GF-D8 (cell line): ENCODE measurements at regions not wholly inside any gene's neighbourhood (a gene's known extent, or its start where the extent isn't known, plus 50 kb on each side); places are given as distances from the start of the nearest gene placed in this dataset.

Experiments used
- DNase-seq: peaks from one replicate; lab custom pipeline; 2025; lab: John Stamatoyannopoulos, UW

DNA sequence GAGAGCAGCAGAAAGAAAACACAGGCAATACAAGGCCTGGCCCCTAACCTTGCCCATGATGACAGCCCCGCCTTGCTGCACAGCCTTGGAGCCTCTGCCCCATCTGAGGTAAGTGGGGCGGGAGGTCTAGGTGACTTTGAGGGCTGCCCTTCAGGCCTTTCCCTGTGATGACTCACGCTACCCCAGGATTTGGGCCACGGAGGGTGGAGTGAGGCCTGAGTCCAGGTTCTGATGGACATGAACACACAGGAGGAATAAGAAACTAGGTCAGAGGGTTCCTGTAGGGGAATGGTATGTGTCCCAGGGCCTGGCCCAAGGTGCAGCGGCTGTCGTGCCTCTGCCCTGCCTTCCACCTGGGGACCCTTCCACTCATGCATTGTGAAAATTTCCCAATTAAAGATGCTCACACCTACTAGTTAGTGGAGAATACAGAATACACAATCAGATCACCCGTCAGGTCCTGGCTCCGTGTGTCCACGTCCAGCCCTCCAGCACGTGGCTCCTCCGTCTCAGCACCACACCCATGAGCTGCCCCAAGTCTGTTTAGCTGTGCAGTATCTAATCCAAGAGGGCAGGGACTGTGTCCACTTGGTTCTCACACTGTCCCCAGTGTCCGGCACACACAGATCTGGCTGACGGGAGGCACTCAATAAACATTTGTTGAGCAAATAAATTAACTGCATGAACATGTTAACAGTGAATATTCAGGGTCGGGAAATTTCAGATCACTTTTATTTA lies 111.0 kb downstream of the CHST1 start:
- DNase-seq, result no peak

DNA sequence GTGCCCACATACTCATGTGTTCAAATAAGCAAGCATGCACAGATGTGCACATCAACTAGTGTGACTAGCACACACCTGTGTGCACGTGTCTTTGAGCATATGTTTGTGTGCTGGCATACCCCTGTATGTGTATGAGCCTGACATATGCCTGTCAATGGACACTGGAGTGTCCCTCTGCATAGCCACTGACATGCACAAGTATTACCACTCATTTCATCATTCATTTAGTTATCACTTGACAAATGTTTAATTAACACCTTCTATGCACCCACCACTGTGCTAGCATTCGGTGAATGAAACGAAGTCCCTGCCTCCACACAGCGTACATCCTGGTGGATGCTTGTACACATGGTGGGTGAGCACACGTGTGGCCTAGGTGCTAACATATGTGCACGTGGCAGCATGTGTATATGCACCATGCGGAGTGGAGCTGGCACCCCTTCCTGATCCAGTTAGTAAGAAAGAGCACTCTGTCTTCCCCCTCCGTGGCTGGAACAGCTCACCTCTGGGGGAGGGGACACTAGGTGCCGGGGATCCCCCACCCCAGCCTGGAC lies 112.0 kb downstream of the CHST1 start:
- no peak for DNase-seq

- DNase-seq, result no peak
Measured at GRCh38 chr11:45551191-45551713, 114.2 kb downstream of the CHST1 start.

DNA sequence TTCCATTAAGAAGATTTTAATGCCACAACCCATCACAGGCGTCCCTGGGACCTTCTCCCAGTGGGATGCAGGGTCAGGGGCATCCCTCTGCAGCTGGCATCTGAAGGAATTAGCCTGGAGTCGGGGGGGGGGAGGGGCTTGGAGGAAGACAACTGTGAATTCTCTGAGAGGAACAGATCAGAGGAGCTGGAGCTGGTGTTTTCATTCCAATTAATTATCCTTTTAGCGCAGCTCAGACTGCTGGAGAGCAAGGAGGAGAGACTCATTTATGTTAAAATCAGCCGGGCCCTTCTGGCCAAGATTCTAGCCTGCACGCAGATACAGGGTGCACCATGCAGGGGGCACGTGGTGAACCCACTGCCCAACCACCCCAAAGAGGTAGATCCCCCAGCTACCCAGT lies 116.2 kb downstream of the CHST1 start:
- no peak for DNase-seq

- DNase-seq, result no peak
Measured at GRCh38 chr11:45546366-45546765, 119.1 kb downstream of the CHST1 start.

DNA sequence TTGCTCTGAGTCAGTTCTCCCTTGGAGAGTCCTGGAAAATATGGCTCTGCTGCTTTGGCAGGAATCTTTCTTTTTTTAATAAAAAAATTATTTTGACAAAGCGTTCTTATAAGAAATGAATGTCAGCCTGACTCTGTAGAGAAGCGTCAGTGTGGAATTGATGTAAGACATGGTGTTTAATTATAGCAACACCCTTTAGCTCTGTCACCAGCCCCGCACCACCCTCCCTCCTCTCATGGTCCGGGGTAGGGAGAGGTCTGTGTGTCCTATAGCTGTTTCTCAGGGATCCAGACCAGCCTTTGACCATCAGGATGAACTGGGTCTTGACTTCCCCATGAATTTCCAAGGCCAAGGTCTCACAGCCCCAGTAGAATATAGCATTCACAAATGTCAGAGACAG lies 120.6 kb downstream of the CHST1 start:
- no peak for DNase-seq

DNA sequence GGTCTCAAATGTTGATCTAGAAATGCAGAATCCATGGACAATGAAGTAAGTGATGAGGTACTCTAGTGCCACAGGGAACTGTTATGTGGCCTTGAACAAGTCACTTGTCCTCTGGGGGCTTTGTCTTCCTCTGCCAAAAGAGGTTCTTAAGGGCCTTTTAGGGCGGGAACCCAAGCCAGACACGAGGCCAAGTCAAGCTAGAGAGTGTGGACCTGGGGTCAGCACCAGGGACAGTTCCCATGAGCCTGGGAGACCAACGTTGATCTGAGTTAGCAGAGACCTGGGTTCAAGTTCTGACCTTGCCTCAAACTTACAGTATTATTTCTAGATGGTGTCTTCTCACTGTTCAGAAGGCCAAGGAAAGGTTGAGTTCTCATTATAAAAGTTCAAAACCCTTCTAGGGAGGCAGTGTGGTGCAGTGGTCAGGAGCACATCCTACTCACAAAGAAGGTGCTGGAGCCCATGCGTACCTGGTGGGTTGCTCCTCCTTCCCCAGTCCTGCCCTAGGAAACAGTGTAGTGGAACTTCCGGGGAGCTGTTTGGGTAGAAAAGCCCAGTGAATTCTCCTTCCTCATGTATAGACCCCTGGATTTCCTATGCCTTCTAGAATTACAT lies 121.5 kb downstream of the CHST1 start:
- no peak for DNase-seq

- no peak for DNase-seq
Measured at GRCh38 chr11:45543081-45543480, 122.3 kb downstream of the CHST1 start.

- no peak for DNase-seq
Measured at GRCh38 chr11:45541693-45542434, 123.6 kb downstream of the CHST1 start.

DNA sequence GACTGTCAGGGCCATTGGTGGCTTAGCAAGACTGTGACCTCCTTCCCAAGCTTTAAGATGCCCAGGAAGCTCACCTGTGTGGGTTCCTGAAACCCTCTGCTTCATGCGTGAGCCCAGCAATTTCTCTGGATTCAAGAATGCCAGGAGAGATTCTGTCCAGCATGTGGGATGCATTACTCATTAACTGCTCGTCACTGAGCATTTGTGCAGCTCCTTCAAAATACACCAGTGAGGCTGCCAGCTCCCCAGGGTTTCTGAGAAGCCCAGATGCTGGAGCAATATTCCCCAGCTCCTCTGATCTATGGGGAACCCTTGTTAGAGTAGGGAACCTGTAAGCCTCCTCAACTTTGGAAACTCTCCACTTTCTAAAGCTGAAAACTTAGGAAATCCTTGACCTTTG lies 126.5 kb downstream of the CHST1 start:
- no peak for DNase-seq

GRCh38 chr11:45538363-45538762 lies 127.1 kb downstream of the CHST1 start:
- no peak for DNase-seq

DNA sequence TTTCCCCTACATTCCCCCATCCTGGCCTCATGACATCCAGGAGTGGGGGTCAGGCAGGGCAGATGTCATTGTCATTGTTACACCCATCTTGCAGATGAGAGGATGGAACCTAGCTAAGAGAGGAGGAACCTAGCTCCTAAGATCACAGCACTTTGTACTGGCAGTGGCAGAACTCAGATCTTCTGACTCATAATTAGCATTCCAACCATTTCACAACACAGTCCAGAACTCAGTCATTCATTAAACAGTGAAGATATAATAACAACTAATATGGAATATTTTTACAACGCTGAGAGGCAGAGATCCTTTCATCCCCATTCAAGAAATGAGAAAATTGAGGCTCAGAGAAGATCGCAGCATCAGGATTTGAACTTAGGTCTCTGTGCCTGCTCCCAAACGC lies 127.8 kb downstream of the CHST1 start:
- no peak for DNase-seq

GRCh38 chr11:45535033-45535432 lies 130.4 kb downstream of the CHST1 start:
- no peak for DNase-seq

GRCh38 chr11:45534132-45534531 lies 131.3 kb downstream of the CHST1 start:
- no peak for DNase-seq

DNA sequence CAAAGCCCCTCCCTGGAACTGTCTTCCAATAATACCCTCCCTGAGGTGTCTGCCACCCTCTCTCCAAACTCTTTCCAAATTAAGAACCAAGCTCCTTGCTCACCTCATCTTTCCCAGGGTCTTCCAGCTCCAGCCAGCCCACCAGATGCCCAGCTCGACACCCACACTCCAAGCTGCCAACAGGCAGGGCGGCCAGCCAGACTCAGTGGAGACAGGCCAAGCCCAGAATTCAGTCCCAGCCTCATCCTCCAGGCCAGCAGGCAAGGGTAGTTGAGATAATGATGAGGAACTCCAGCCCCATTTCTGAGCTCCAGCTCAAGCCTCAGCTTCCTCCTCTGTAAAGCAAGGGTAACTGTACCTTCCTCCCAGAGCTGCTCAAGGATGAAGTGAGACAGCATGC lies 132.9 kb downstream of the CHST1 start:
- no peak for DNase-seq

GRCh38 chr11:45530776-45531175 lies 134.6 kb downstream of the CHST1 start:
- no peak for DNase-seq

GRCh38 chr11:45530111-45530510 lies 135.3 kb downstream of the CHST1 start:
- DNase-seq, result no peak

GRCh38 chr11:45528435-45528834 lies 137.0 kb downstream of the CHST1 start:
- no peak for DNase-seq

- no peak for DNase-seq
Measured at GRCh38 chr11:45527898-45528297, 137.5 kb downstream of the CHST1 start.

DNA sequence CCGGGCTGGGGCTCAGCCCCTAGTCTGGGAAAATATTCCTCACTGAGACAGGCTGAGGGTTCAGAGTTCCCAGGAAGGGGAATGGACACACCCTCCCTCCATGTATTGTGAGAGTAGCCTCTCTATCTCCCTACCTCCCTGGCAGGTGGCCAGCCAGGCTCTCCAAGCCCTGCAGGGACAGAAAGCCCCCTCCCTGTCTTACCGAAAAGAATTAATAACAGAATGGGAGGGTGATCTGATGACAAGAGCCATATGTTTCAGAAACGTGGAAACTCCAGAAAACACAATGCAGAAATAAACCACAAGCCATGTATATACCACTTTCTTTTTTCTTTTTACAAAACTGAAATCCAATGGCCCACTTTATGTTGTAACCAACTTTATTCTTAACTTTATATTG lies 140.0 kb downstream of the CHST1 start:
- no peak for DNase-seq

- no peak for DNase-seq
Measured at GRCh38 chr11:45523760-45524159, 141.7 kb downstream of the CHST1 start.

DNA sequence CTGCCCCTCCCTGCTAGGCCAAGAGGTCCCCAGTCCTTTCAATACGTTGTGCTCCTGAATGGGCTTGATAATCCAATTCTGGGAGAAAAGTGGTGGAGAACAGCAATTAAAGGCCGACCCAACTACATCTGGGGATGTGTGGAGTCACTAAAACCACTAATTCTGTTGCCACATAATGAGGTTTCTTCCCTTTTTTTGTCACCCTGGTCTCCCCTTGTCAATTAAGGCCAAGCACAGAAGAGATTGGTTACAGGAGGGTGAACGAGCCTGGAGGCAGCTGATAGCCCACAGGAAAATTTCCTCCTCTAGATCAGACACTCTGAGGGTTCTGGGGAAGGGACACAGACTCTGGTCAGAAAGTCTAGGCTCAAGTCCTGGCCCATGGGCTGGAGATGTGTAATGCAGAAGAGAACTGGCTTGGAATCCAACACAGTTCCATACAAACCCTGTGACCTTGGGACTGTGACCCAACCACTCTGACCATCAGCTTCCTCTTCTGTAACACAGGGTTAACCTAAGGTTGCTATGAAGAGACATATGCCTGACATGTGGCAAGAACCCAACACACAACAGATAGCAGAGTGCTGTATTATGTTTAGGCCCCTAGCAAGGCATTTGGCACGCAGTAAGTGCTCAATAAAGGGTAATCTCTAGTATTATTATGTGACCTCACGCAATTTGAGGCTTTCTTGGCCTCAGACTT lies 146.4 kb downstream of the CHST1 start:
- no peak for DNase-seq
